ENCODE measurements at regions not wholly inside any gene's neighbourhood (a gene's known extent, or its start where the extent isn't known, plus 50 kb on each side); places are given as distances from the start of the nearest gene placed in this dataset.

DNA sequence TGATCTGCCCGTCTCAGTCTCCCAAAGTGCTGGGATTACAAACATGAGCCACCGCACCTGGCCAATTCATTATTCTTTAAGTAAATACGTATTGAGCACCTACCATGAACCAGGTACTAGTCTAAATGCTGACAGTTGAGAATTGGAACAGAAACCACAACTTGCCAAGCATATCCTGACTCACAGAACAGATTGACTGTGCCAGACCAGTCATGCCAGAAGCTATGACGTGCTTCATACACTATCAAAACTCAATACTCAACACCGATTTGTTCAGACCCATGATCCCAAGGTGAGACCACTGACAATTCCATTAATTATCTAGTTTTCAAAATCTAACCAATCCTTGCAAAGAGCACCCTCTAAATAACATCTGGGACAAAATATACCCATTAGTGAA lies 148.6 kb downstream of the B3GNT2 start:
- H3K9me3 Mint-ChIP-seq: no peaks in the 10 kb centered on the region
- H3K36me3 Mint-ChIP-seq (ENCODE audit: low read depth): no peaks in the 10 kb centered on the region
- POLR2A ChIA-PET: no interaction called here
- H3K27me3 Mint-ChIP-seq: no peaks in the 10 kb centered on the region
- no peak overlapping the region for H3K4me3 Mint-ChIP-seq
- intact Hi-C loops (cut with micrococcal nuclease): no loop called here
- no peak for TF ChIP-seq CTCF (IDR thresholded peaks at IDR 0.05)
- ATAC-seq: peak; percentile 39
- H3K27ac Mint-ChIP-seq: no peak overlapping the region
- no peak for DNase-seq
- H3K4me1 Mint-ChIP-seq (ENCODE audit: low read depth): peaks cover 5% of the 10 kb centered on the region
- CTCF ChIA-PET: no interaction called here

- H3K27ac Mint-ChIP-seq: no peak overlapping the region
- POLR2A ChIA-PET: no interaction called here
- TF ChIP-seq CTCF (IDR thresholded peaks at IDR 0.05): no peak
Measured at GRCh38 chr2:62343636-62344337, 147.9 kb downstream of the B3GNT2 start.

GRCh38 chr2:62343206-62343605 lies 147.3 kb downstream of the B3GNT2 start:
- Mint-ChIP-seq H3K4me1 (ENCODE audit: low read depth) (peaks cover 5% of the 10 kb centered on the region), H3K36me3 (ENCODE audit: low read depth) (no peaks in the 10 kb centered on the region), H3K4me3 (no peak overlapping the region), H3K27me3 (no peaks in the 10 kb centered on the region), H3K27ac (no peak overlapping the region), H3K9me3 (no peaks in the 10 kb centered on the region)
- TF ChIP-seq CTCF (IDR thresholded peaks at IDR 0.05): no peak
- DNase-seq (no peak), ATAC-seq (no peak)
- ChIA-PET POLR2A (no interaction called here), CTCF (no interaction called here)
- intact Hi-C loops (cut with micrococcal nuclease): no loop called here

More at GRCh38 chr2:62343636-62344337, 147.9 kb downstream of the B3GNT2 start:
- Mint-ChIP-seq H3K4me1 (ENCODE audit: low read depth) (peaks cover 5% of the 10 kb centered on the region), H3K36me3 (ENCODE audit: low read depth) (no peaks in the 10 kb centered on the region), H3K27me3 (no peaks in the 10 kb centered on the region), H3K9me3 (no peaks in the 10 kb centered on the region), H3K4me3 (no peak overlapping the region)
- no peak for DNase-seq
- CTCF ChIA-PET: no interaction called here
- ATAC-seq: no peak
- intact Hi-C loops (cut with micrococcal nuclease): no loop called here

DNA sequence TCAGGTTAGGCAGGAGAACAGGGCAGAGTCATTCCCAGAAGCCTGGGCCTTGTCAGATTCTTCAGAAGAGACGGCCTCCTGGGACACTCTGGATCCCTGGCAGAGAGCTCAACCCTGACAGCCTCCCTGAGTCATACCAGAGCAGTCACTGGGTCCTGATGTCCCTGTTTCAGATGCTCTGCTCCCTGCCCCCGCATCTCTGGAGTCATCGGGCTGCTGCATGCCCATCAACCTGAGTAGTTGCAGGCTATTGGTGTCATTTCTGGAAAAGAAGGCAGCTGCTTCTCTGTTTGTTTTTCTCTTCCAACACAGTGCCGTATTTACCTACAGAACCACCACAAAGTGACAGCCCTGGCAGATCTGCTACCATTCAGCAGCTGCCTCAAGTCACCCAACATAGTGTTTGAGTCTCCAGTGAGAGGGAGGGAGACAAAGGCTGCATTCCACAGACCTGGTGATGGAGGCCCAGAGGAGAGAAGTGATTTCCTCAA lies 145.1 kb downstream of the B3GNT2 start:
- intact Hi-C loops (cut with micrococcal nuclease): no loop called here
- Mint-ChIP-seq H3K9me3 (no peaks in the 10 kb centered on the region), H3K27ac (no peak overlapping the region), H3K4me3 (no peak overlapping the region), H3K36me3 (ENCODE audit: low read depth) (no peaks in the 10 kb centered on the region), H3K27me3 (no peaks in the 10 kb centered on the region), H3K4me1 (ENCODE audit: low read depth) (peaks cover 5% of the 10 kb centered on the region)
- ATAC-seq (peak; percentile 64), DNase-seq (peak; percentile 29)
- no peak for TF ChIP-seq CTCF (IDR thresholded peaks at IDR 0.05)
- CTCF ChIA-PET: no interaction called here
- POLR2A ChIA-PET: interaction anchor here (0.6 kb wide), 1 partner anchor 157 kb away, joined by 3 read pairs; no protein-coding TSS in a partner anchor

DNA sequence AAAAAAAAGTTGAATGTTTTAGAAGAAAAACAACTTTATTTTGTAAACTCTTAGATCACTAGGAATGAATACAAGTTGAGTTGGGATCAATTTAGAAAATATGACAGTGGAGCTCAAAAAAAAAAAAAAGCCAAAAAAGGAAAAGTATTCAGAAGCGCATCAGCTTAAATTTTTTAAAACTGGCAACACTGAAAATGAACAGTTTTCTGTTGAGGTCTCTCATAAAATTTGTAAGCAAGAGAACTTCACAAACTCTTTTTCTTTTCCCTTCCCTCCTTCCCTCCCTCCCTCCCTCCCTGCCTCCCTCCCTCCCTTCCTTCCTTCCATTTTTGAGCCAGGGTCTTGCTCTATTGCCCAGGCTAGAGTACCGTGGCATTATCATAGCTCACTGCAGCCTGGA lies 143.9 kb downstream of the B3GNT2 start:
- Mint-ChIP-seq H3K36me3 (ENCODE audit: low read depth) (no peaks in the 10 kb centered on the region), H3K27me3 (no peaks in the 10 kb centered on the region), H3K4me1 (ENCODE audit: low read depth) (peaks cover 7% of the 10 kb centered on the region), H3K9me3 (no peaks in the 10 kb centered on the region), H3K4me3 (no peak overlapping the region), H3K27ac (no peak overlapping the region)
- no peak for ATAC-seq
- DNase-seq: no peak
- TF ChIP-seq CTCF (IDR thresholded peaks at IDR 0.05): no peak
- intact Hi-C loops (cut with micrococcal nuclease): no loop called here
- ChIA-PET CTCF (interaction anchor here (0.9 kb wide), 1 partner anchor 37 kb away, joined by 3 read pairs; no protein-coding TSS in a partner anchor), POLR2A (no interaction called here)
